ENCODE measurements at regions not wholly inside any gene's neighbourhood (a gene's known extent, or its start where the extent isn't known, plus 50 kb on each side); places are given as distances from the start of the nearest gene placed in this dataset.

GRCh38 chr6:95071464-95071863, 505.9 kb upstream of the MANEA start:
- no peak for DNase-seq

GRCh38 chr6:95078457-95078856, 498.9 kb upstream of the MANEA start:
- no peak for DNase-seq

GRCh38 chr6:95081231-95081630, 496.1 kb upstream of the MANEA start:
- DNase-seq: no peak

GRCh38 chr6:95081949-95082348, 495.4 kb upstream of the MANEA start:
- DNase-seq: no peak

GRCh38 chr6:95083506-95083905, 493.8 kb upstream of the MANEA start:
- DNase-seq: no peak

- no peak for DNase-seq
Measured at GRCh38 chr6:95084867-95085266, 492.5 kb upstream of the MANEA start.

- no peak for DNase-seq
Measured at GRCh38 chr6:95087394-95088097, 489.8 kb upstream of the MANEA start.

- peak; percentile 66 to 67 for DNase-seq
Measured at GRCh38 chr6:95091823-95092436, 485.4 kb upstream of the MANEA start.

GRCh38 chr6:95093154-95093553, 484.2 kb upstream of the MANEA start:
- DNase-seq: no peak

GRCh38 chr6:95094751-95095663, 482.3 kb upstream of the MANEA start:
- no peak for DNase-seq

GRCh38 chr6:95095855-95096254, 481.5 kb upstream of the MANEA start:
- DNase-seq: no peak

- no peak for DNase-seq
Measured at GRCh38 chr6:95099410-95099809, 477.9 kb upstream of the MANEA start.

GRCh38 chr6:95109212-95109611, 468.1 kb upstream of the MANEA start:
- DNase-seq: no peak

- DNase-seq: no peak
Measured at GRCh38 chr6:95110767-95111166, 466.6 kb upstream of the MANEA start.

- no peak for DNase-seq
Measured at GRCh38 chr6:95117236-95117635, 460.1 kb upstream of the MANEA start.

- no peak for DNase-seq
Measured at GRCh38 chr6:95119927-95120326, 457.4 kb upstream of the MANEA start.

- no peak for DNase-seq
Measured at GRCh38 chr6:95120984-95121383, 456.4 kb upstream of the MANEA start.

- DNase-seq: no peak
Measured at GRCh38 chr6:95127261-95127660, 450.1 kb upstream of the MANEA start.

GRCh38 chr6:95128439-95128838, 448.9 kb upstream of the MANEA start:
- DNase-seq: no peak

- DNase-seq: no peak
Measured at GRCh38 chr6:95128947-95129346, 448.4 kb upstream of the MANEA start.

- no peak for DNase-seq
Measured at GRCh38 chr6:95133578-95133977, 443.8 kb upstream of the MANEA start.

GRCh38 chr6:95135182-95135581, 442.2 kb upstream of the MANEA start:
- DNase-seq: no peak

- DNase-seq: no peak
Measured at GRCh38 chr6:95142101-95142500, 435.2 kb upstream of the MANEA start.
